A549 (cell line): ENCODE measurements at regions not wholly inside any gene's neighbourhood (a gene's known extent, or its start where the extent isn't known, plus 50 kb on each side); places are given as distances from the start of the nearest gene placed in this dataset.
A peak's percentile ranks its signal among the peaks of the same experiment; 100 is the strongest.

Source experiments
- ATAC-seq, 2 experiments: fragments of 200-7000 bp in 1 of 2; fragments of >200 bp in 1 of 2; cut with Nextera tagmentation in 1 of 2; cut with Tn5 transposase in 1 of 2; 3 replicates each; pipeline versions ENCODE4 v1.8.0 to v1.9.1; 2018 to 2020; ENCODE audit warnings: mild to moderate bottlenecking in 1 of 2, moderate library complexity in 1 of 2
- CTCF ChIA-PET: fragments of 300-600 bp; sonication (Branson Sonifier 250); formaldehyde crosslinking; extraction: SDS; loops from one replicate; lab custom pipeline; 2021; ENCODE audit warnings: antibody characterized with exemption, inconsistent platforms; lab: Yijun Ruan, JAX
- POLR2A ChIA-PET: fragments of 350-600 bp; formaldehyde crosslinking; extraction: SDS; loops from one replicate; lab custom pipeline; 2021; ENCODE audit warnings: antibody characterized with exemption, inconsistent platforms; lab: Yijun Ruan, JAX
- DNase-seq, 2 experiments: peaks; one replicate each; pipeline versions ENCODE4 v3.0.0 to v3.0.0-alpha.2; 2011 to 2016; ENCODE audit warnings: low read depth in 1 of 2, low spot score in 1 of 2
- FAIRE-seq: peaks from 2 replicates; lab custom pipeline; 2011; peaks lifted over from hg19 to GRCh38; lab: Jason Lieb, UNC
- H3K27ac ChIP-seq, 2 experiments: fragments of >200 bp; sonication (Bioruptor Twin); formaldehyde crosslinking; 3 replicates each; pipeline ENCODE4 v1.5.1; 2016 to 2017
- H3K4me1 ChIP-seq: fragments of >200 bp; sonication (Bioruptor Twin); formaldehyde crosslinking; 3 replicates; pipeline ENCODE4 v1.6.1; 2016
- H3K4me2 ChIP-seq: fragments of >200 bp; sonication (Bioruptor Twin); formaldehyde crosslinking; 3 replicates; pipeline ENCODE4 v1.6.1; 2016
- H3K4me3 ChIP-seq: fragments of >200 bp; sonication (Bioruptor Twin); formaldehyde crosslinking; 3 replicates; pipeline ENCODE4 v1.5.1; 2016
- H3K9me3 ChIP-seq: fragments of >200 bp; sonication (Bioruptor Twin); formaldehyde crosslinking; 3 replicates; pipeline ENCODE4 v1.6.1; 2016
- BCL3 ChIP-seq: fragments of >200 bp; sonication (Bioruptor Twin); formaldehyde crosslinking; IDR thresholded peaks from 3 replicates; pipeline ENCODE4 v1.6.1; 2016
- CBX8 ChIP-seq: fragments of 200-600 bp; sonication (generic); IDR thresholded peaks from 2 replicates; pipeline ENCODE4 v1.6.1; 2016
- CTCF ChIP-seq: fragments of >200 bp; sonication (Bioruptor Twin); formaldehyde crosslinking; IDR thresholded peaks from 3 replicates; pipeline ENCODE4 v1.5.1; 2016
- EHF ChIP-seq: fragments of 250-450 bp; sonication (Bioruptor Pico); IDR thresholded peaks from 2 replicates; pipeline ENCODE4 v1.5.0; 2020; ENCODE audit warnings: mild to moderate bottlenecking
- EHMT2 ChIP-seq: fragments of 200-600 bp; sonication (generic); IDR thresholded peaks from 2 replicates; pipeline ENCODE4 v1.6.1; 2016; ENCODE audit warnings: antibody characterized with exemption, low read depth, mild to moderate bottlenecking, moderate library complexity
- EP300 ChIP-seq, 2 experiments: fragments of >200 bp; sonication (Bioruptor Twin); formaldehyde crosslinking; IDR thresholded peaks; 2 replicates in 1 of 2; 3 replicates in 1 of 2; pipeline ENCODE4 v1.6.1; 2016 to 2017
- ESRRA ChIP-seq: fragments of 150-350 bp; IDR thresholded peaks from 2 replicates; pipeline ENCODE4 v1.6.1; 2014; ENCODE audit warnings: mild to moderate bottlenecking, low read length, borderline replicate concordance
- FOSB ChIP-seq: fragments of 250-450 bp; sonication (Bioruptor Pico); IDR thresholded peaks from 2 replicates; pipeline ENCODE4 v1.5.0; 2020; ENCODE audit warnings: mild to moderate bottlenecking, moderate library complexity
- FOSL2 ChIP-seq, 2 experiments: fragments of 450-650 bp in 1 of 2; fragments of >200 bp in 1 of 2; sonication (Bioruptor Twin) in 1 of 2; formaldehyde crosslinking; IDR thresholded peaks; 2 replicates each; pipeline versions ENCODE4 v1.5.0 to v1.6.1; 2016 to 2020; ENCODE audit warnings: mild to moderate bottlenecking in 1 of 2, moderate library complexity in 1 of 2
- GATA3 ChIP-seq: IDR thresholded peaks from 2 replicates; pipeline ENCODE4 v1.6.1; 2012; ENCODE audit warnings: borderline replicate concordance
- HDAC2 ChIP-seq: fragments of 200-600 bp; sonication (generic); IDR thresholded peaks from 2 replicates; pipeline ENCODE4 v1.6.1; 2016
- HMGXB4 ChIP-seq: fragments of 250-450 bp; sonication (Bioruptor Pico); IDR thresholded peaks from 2 replicates; pipeline ENCODE4 v1.5.0; 2021; ENCODE audit warnings: mild to moderate bottlenecking, moderate library complexity, borderline replicate concordance
- HOXB5 ChIP-seq: fragments of 250-450 bp; sonication (Bioruptor Pico); IDR thresholded peaks from 2 replicates; pipeline ENCODE4 v1.5.0; 2020; ENCODE audit warnings: mild to moderate bottlenecking, moderate library complexity
- JUNB ChIP-seq: fragments of >200 bp; sonication (Bioruptor Twin); formaldehyde crosslinking; IDR thresholded peaks from 2 replicates; pipeline ENCODE4 v1.6.1; 2016
- KDM5A ChIP-seq: fragments of 200-600 bp; sonication (generic); IDR thresholded peaks from 2 replicates; pipeline ENCODE4 v1.6.1; 2016; ENCODE audit warnings: antibody characterized with exemption, mild to moderate bottlenecking
- MAZ ChIP-seq: fragments of 150-350 bp; IDR thresholded peaks from 2 replicates; pipeline ENCODE4 v1.6.1; 2014; ENCODE audit warnings: antibody characterized with exemption, low read depth, low read length, borderline replicate concordance
- POLR2A ChIP-seq: IDR thresholded peaks from 2 replicates; pipeline ENCODE4 v1.6.1; 2012; ENCODE audit warnings: mild to moderate bottlenecking, low read length
- RAD21 ChIP-seq, 2 experiments: fragments of >200 bp in 1 of 2; sonication (Bioruptor Twin) in 1 of 2; formaldehyde crosslinking in 1 of 2; IDR thresholded peaks in 1 of 2; conservative IDR thresholded peaks in 1 of 2; 2 replicates in 1 of 2; 3 replicates in 1 of 2; pipeline ENCODE4 v1.6.1; 2012 to 2018; ENCODE audit warnings: inconsistent platforms in 1 of 2
- SMC3 ChIP-seq: fragments of >200 bp; sonication (Bioruptor Twin); formaldehyde crosslinking; IDR thresholded peaks from 3 replicates; pipeline ENCODE4 v1.6.1; 2018; ENCODE audit warnings: inconsistent platforms
- SREBF2 ChIP-seq: fragments of 450-650 bp; IDR thresholded peaks from 2 replicates; pipeline ENCODE4 v1.6.1; 2014; ENCODE audit warnings: mild to moderate bottlenecking, moderate library complexity
- ZC3H11A ChIP-seq: fragments of 450-650 bp; IDR thresholded peaks from 2 replicates; pipeline ENCODE4 v1.6.1; 2014; ENCODE audit warnings: antibody characterized with exemption, mild to moderate bottlenecking
- ZNF302 ChIP-seq: fragments of 250-450 bp; sonication (Bioruptor Pico); IDR thresholded peaks from 2 replicates; pipeline ENCODE4 v1.9.0; 2021; ENCODE audit warnings: inconsistent platforms, mild to moderate bottlenecking, moderate library complexity
- WGBS: methylation state at CpG from one replicate; pipeline ENCODE4 v1.1.6; 2017; ENCODE audit errors: missing lambda C conversion rate; 5-methylcytosine and 5-hydroxymethylcytosine counted together

DNA sequence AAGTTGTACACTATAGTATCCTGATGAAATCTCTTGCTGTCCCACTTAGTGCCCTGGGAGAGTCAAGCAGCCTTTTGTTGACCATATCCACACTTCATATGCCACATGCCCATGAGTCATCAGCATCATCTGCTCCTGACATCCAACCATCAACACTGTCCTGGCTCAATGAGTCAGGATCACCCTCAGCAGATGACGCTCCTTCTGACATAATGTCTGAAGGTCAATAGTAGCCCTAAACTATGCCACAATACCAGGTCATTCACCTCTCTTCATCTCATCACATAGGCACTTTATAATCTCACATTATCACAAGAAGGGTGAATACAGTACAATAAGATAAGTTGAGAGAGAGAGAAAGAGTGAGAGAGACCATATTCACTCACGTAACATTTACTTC lies 369.0 kb upstream of the FAR2 start (continued):
- TF ChIP-seq FOSL2 (IDR thresholded peaks at IDR 0.05) = peak; percentile 92
- TF ChIP-seq FOSL2 (CRISPR knock-in tag; IDR thresholded peaks at IDR 0.05) = peak; percentile 94
- peak; percentile 96 for TF ChIP-seq JUNB
- no peak for TF ChIP-seq POLR2A
- no peak for TF ChIP-seq EHMT2
- TF ChIP-seq BCL3 = peak; percentile 54; the same call in 1 of the 3 replicates
- no peak for TF ChIP-seq KDM5A
- TF ChIP-seq HMGXB4 = no peak

GRCh38 chr12:28780960-28781359 lies 368.1 kb upstream of the FAR2 start:
- DNase-seq = no peak
- 51% methylated on average over 5 of the region's 5 CpGs for WGBS
- Histone ChIP-seq H3K4me1 (peaks cover 27% of the 10 kb centered on the region), H3K27ac (peak overlapping the region; percentile 57 to 60), H3K9me3 (no peaks in the 10 kb centered on the region), H3K4me3 (no peak overlapping the region), H3K4me2 (peak overlapping the region; percentile 55; the same call in 1 of the 3 replicates)
- FAIRE-seq = no peak
- ATAC-seq = no peak
- POLR2A ChIA-PET = no interaction called here
- CTCF ChIA-PET = interaction anchor here (1.0 kb wide), 1 partner anchor 92 kb away, joined by 3 read pairs; no protein-coding TSS in a partner anchor
- TF ChIP-seq FOSB (CRISPR knock-in tag) = no peak
- no peak for TF ChIP-seq ZC3H11A
- no peak for TF ChIP-seq SMC3
- TF ChIP-seq MAZ = no peak
- no peak for TF ChIP-seq JUNB
- TF ChIP-seq GATA3 = no peak
- TF ChIP-seq CBX8 = no peak
- TF ChIP-seq EHMT2 = no peak
- TF ChIP-seq ESRRA = no peak
- no peak for TF ChIP-seq CTCF
- TF ChIP-seq HOXB5 = no peak
- no peak for TF ChIP-seq KDM5A
- TF ChIP-seq EHF (CRISPR knock-in tag) = no peak
- no peak for TF ChIP-seq HDAC2
- TF ChIP-seq RAD21 (conservative IDR thresholded peaks at IDR 0.05 in 1 of 2, IDR thresholded peaks at IDR 0.05 in 1 of 2) = no peak
- TF ChIP-seq SREBF2 = no peak
- no peak for TF ChIP-seq ZNF302 (CRISPR knock-in tag)
- TF ChIP-seq EP300 (IDR thresholded peaks at IDR 0.05) = no peak
